ENCODE measurements at regions not wholly inside any gene's neighbourhood (a gene's known extent, or its start where the extent isn't known, plus 50 kb on each side); places are given as distances from the start of the nearest gene placed in this dataset.

DNA sequence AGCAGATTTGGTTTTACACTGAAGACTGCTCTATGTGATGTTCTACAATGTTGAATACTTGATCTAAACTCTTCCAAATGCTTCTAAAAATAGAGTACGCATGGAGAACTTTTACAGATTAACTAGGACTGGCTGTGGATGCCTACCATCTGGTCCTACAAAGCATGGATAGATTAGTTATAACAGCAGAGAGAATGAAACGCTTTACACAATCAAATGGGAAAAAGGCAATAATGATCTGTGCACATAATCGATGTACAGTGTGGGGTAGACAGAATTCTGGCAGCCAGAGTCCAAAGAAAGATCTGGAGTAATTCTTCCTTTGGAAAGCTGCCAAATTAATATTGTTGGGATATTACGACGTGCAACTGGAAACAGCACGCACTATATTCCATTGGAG, 1885.5 kb upstream of the PRR20A start:
- TF ChIP-seq, protein P1, sequence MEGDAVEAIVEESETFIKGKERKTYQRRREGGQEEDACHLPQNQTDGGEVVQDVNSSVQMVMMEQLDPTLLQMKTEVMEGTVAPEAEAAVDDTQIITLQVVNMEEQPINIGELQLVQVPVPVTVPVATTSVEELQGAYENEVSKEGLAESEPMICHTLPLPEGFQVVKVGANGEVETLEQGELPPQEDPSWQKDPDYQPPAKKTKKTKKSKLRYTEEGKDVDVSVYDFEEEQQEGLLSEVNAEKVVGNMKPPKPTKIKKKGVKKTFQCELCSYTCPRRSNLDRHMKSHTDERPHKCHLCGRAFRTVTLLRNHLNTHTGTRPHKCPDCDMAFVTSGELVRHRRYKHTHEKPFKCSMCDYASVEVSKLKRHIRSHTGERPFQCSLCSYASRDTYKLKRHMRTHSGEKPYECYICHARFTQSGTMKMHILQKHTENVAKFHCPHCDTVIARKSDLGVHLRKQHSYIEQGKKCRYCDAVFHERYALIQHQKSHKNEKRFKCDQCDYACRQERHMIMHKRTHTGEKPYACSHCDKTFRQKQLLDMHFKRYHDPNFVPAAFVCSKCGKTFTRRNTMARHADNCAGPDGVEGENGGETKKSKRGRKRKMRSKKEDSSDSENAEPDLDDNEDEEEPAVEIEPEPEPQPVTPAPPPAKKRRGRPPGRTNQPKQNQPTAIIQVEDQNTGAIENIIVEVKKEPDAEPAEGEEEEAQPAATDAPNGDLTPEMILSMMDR (IDR thresholded peaks at IDR 0.05; ENCODE audit: low read depth, low read length, missing input control): no peak
- TF ChIP-seq YY1 (IDR thresholded peaks at IDR 0.05) (no peak), RAD21 (IDR thresholded peaks at IDR 0.05) (no peak), TAF1 (conservative IDR thresholded peaks at IDR 0.05) (no peak), GABPA (IDR thresholded peaks at IDR 0.05 in 1 of 2, conservative IDR thresholded peaks at IDR 0.05 in 1 of 2) (no peak), EGR1 (IDR thresholded peaks at IDR 0.05; ENCODE audit: low read depth in 2 of 2) (no peak)
- TF ChIP-seq, protein P2, sequence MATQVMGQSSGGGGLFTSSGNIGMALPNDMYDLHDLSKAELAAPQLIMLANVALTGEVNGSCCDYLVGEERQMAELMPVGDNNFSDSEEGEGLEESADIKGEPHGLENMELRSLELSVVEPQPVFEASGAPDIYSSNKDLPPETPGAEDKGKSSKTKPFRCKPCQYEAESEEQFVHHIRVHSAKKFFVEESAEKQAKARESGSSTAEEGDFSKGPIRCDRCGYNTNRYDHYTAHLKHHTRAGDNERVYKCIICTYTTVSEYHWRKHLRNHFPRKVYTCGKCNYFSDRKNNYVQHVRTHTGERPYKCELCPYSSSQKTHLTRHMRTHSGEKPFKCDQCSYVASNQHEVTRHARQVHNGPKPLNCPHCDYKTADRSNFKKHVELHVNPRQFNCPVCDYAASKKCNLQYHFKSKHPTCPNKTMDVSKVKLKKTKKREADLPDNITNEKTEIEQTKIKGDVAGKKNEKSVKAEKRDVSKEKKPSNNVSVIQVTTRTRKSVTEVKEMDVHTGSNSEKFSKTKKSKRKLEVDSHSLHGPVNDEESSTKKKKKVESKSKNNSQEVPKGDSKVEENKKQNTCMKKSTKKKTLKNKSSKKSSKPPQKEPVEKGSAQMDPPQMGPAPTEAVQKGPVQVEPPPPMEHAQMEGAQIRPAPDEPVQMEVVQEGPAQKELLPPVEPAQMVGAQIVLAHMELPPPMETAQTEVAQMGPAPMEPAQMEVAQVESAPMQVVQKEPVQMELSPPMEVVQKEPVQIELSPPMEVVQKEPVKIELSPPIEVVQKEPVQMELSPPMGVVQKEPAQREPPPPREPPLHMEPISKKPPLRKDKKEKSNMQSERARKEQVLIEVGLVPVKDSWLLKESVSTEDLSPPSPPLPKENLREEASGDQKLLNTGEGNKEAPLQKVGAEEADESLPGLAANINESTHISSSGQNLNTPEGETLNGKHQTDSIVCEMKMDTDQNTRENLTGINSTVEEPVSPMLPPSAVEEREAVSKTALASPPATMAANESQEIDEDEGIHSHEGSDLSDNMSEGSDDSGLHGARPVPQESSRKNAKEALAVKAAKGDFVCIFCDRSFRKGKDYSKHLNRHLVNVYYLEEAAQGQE (IDR thresholded peaks at IDR 0.05): no peak
- TF ChIP-seq, protein P3, sequence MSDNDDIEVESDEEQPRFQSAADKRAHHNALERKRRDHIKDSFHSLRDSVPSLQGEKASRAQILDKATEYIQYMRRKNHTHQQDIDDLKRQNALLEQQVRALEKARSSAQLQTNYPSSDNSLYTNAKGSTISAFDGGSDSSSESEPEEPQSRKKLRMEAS (IDR thresholded peaks at IDR 0.05): no peak
- TF ChIP-seq, protein P4, sequence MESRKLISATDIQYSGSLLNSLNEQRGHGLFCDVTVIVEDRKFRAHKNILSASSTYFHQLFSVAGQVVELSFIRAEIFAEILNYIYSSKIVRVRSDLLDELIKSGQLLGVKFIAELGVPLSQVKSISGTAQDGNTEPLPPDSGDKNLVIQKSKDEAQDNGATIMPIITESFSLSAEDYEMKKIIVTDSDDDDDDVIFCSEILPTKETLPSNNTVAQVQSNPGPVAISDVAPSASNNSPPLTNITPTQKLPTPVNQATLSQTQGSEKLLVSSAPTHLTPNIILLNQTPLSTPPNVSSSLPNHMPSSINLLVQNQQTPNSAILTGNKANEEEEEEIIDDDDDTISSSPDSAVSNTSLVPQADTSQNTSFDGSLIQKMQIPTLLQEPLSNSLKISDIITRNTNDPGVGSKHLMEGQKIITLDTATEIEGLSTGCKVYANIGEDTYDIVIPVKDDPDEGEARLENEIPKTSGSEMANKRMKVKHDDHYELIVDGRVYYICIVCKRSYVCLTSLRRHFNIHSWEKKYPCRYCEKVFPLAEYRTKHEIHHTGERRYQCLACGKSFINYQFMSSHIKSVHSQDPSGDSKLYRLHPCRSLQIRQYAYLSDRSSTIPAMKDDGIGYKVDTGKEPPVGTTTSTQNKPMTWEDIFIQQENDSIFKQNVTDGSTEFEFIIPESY (IDR thresholded peaks at IDR 0.05): no peak
